H54 (cell line): ENCODE measurements at regions not wholly inside any gene's neighbourhood (a gene's known extent, or its start where the extent isn't known, plus 50 kb on each side); places are given as distances from the start of the nearest gene placed in this dataset.
"Not testable (repeated sequence)": the region's sequence is repeated elsewhere in the genome, so short reads cannot be mapped to it uniquely, and the experiment has no call there.

ENCODE experiments used
- DNase-seq: peaks from one replicate; pipeline ENCODE4 v3.0.0; 2011; ENCODE audit warnings: low spot score, mixed read lengths; ENCODE audit not compliant: insufficient read length
- FAIRE-seq: peaks from 3 replicates; lab custom pipeline; 2011; peaks lifted over from hg19 to GRCh38; lab: Jason Lieb, UNC
- POLR2A ChIP-seq: IDR thresholded peaks from 2 replicates; pipeline ENCODE4 v1.6.1; 2011; ENCODE audit warnings: low read depth, mild to moderate bottlenecking, low read length

DNA sequence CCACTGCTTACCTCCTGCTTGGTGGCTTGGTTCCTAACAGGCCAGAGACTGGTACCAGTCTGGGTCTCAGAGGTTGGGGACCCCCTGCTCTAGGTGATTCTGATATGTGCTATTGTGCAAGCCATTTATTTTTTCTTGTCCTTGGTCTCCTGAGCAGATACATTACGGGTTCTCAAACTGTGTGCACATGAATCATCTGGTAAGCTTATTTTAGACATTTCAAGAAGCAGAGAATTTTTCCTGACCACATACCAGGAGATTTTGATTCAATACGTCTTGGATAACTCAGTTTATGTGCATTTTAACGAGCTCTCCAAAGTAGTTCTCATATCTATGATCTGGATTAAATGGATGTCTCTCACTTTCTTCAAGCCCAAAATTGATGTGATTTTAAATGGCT is 77.2 kb downstream of the FHIP1A start:
- DNase-seq, result no peak
- no peak for TF ChIP-seq POLR2A
- FAIRE-seq, result peak; percentile 53

DNA sequence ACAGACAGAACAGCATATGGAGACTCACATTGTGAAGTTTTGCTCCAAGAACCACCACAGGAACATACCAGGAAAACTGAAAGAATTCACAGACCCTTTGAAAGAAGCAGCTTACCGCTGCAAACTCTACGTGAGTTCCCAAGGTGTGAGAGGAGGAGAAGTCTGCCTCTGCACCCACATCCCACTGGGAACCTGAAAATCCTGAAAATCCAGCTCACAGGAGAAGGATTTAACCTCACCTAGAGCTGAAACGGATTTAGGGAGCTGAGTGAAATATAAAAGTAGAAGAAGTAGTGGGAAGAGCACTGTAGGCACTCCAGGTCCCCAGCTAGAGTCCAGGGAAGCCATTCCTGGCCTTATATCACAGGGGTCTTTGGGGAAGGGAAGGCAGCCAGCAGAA is 80.0 kb downstream of the FHIP1A start:
- FAIRE-seq (no peak), DNase-seq (no peak)
- no peak for TF ChIP-seq POLR2A

DNA sequence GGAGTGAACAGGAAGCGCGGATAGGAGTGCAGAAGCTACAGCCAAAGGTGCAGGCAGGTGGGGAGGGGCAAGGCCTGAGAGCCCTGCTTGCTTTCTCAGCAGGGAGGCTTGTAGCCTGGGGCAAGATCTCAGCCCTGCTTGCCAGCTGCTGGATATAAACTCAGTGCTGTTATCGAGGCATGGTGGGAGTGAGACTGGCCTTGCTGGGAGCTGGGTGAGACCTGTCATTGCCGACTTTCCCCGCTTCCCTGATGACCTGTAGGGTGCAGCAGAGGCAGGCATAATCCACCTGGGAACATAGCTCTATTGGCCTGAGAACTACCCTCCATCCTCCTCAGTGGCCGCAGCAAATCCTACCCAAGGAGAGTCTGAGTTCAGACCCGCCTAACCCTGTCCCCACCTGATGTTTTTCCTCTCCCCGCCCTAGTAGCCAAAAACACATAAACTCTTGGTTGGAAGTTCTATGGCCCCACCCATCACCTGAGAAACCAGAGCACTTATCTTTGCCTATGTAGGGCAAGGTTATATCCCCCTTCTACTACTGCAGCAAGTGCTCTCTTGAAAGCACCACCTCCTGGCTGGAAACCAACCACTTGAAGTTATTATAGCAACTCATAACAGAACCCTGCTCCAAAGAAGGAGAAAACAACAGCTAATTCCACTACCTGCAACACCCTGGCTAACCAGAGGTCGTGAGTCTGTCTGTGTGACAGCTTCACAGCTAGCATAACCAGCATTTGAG is 80.7 kb downstream of the FHIP1A start:
- DNase-seq (no peak), FAIRE-seq (no peak)
- no peak for TF ChIP-seq POLR2A

DNA sequence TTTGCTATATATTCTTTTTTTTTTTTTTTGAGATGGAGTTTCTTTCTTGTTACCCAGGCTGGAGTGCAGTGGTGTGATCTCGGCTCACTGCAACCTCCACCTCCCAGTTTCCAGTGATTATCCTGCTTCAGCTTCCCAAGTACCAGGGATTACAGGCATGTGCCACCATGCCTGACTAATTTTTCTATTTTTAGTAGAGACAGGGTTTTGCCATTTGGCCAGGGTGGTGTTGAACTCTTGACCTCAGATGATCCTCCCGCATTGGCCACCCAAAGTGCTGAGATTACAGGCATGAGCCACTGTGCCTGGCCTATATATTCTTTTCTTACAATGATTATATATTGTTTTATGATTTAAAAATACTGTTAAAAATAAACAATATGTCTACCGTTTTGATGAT is 86.6 kb downstream of the FHIP1A start:
- FAIRE-seq, DNase-seq: not testable (repeated sequence)

DNA sequence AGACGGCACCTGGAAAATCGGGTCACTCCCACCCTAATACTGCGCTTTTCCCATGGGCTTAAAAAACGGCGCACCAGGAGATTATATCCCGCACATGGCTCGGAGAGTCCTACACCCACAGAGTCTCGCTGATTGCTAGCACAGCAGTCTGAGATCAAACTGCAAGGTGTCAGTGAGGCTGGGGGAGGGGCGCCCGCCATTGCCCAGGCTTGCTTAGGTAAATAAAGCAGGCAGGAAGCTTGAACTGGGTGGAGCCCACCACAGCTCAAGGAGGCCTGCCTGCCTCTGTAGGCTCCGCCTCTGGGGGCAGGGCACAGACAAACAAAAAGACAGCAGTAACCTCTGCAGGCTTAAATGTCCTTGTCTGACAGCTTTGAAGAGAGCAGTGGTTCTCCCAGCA is 102.6 kb downstream of the FHIP1A start:
- DNase-seq, FAIRE-seq: not testable (repeated sequence)

DNA sequence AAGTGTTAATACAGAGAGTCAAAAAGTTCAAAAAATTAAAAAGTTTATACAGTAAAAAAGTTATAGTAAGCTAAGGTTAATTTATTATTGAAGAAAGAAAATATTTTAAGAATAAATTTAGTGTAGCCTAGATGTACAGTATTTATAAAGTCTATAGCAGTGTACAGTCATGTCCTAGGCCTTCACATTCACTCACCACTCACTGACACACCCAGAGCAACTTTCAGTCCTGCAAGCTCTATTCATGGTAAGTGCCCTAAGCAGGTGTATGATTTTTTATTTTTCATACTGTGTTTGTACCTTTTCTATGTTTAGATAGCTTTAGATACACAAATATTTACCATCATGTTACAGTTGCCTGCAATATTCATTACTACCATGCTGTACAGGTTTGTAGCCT is 108.9 kb downstream of the FHIP1A start:
- DNase-seq, result no peak
- no peak for FAIRE-seq
- TF ChIP-seq POLR2A, result no peak

DNA sequence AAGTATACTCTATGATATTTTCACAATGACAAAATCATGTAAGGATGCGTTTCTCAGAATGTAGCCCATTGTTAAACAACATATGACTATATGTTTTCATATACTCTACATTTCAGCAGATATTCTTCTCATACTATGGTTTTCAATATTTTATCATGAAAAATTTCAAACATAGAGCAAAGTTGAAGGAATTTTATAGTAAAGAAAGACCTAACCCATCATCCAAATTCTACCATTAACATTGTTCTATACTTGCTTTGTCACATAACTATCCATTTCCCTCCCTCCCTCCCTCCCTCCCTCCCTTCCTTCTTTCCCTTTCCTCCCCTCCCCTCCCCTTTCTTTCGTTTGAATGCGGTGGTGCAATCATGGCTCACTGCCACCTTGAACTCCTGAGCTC is 109.4 kb downstream of the FHIP1A start:
- no peak for DNase-seq
- no peak for FAIRE-seq
- no peak for TF ChIP-seq POLR2A

DNA sequence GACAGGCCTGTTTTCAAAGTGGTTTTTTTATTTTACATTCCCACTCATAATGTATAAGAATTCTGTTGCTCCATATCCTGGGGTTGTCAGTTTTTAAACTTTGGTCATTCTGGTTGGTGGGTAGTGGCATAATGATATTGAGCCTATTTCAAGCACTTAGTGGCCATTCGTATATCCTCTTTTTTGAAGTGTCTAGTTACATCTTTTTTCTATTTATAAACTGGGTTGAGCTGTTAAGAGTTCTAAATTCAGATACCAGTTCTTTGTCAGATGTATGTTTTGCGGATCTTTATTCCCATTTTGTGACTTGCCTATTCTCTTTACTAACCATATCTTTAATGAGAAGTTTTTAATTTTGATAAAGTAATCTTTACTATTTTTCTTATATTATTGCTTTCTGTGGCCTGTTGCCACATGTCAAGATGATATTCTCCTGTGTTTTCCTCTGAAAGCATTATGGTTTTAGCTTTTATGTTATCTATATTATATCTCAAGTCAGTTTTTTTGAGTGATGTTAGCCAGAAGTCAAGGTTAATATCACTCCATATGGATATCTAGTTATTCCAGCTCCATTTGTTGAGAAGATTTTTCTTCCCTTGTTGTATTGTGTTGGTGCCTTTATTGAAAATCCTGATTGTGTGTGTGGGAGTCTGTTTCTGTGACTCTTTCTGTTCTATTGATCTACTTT is 110.9 kb downstream of the FHIP1A start:
- TF ChIP-seq POLR2A, result no peak
- DNase-seq, result no peak
- FAIRE-seq, result no peak

DNA sequence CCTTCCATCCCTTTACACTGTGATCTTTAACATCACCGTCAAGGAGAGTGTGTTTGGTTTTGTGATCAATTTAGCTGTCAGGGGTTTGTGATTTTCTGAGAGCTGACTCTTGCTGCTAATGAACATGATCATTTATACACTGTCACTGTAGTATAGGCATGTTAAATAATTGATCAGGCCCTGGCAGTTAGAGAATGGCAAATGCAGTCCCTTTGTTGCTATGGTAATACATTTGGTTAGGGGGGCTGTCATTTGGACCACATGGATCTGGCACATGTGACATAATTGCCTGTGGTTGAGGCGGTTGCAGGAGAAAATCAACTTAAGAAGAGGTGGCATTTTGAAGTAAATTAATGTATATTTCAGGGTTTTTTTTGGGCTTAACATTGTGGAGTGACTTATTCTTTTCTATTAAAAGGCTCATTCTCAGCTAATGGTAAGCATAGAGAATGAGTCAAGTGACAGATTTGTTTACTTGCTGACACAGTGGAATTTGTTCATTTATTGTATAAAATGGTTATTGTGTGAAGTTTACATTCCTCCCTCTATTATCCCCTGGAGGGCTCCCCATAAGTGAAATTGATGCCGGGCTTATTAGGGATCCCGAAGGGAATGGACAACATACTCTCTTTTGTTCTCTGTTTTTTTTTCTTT is 114.0 kb downstream of the FHIP1A start:
- DNase-seq (no peak), FAIRE-seq (no peak)
- TF ChIP-seq POLR2A, result no peak

DNA sequence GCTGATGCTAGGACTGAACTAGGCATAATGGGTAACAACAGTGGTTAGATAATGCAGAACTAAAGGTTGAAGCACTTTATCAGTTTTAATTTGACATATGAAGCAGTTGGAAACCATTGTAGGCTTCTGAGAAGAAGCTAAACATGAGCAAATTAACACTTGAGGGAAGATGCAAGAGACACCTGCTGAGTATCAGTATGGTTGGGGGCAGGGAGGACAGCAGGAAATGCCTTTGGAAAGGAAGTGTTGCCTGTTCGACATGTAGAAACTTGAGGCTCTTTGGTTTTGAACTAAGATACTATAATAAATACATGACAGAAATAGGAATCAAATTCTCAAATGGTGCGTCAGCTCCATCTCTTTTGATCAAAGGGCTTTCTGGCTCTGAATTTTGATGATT is 115.6 kb downstream of the FHIP1A start:
- no peak for TF ChIP-seq POLR2A
- FAIRE-seq, result no peak
- DNase-seq, result no peak

DNA sequence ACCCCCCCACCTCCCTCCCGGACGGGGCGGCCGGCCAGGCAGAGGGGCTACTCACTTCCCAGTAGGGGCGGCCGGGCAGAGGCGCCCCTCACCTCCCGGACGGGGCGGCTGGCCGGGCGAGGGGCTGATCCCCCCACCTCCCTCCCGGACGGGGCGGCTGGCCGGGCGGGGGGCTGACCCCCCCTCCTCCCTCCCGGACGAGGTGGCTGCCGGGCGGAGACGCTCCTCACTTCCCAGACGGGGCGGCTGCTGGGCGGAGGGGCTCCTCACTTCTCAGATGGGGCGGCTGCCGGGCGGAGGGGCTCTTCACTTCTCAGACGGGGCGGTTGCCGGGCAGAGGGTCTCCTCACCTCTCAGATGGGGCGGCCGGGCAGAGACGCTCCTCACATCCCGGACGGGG is 117.5 kb downstream of the FHIP1A start:
- FAIRE-seq, result not testable (repeated sequence)

DNA sequence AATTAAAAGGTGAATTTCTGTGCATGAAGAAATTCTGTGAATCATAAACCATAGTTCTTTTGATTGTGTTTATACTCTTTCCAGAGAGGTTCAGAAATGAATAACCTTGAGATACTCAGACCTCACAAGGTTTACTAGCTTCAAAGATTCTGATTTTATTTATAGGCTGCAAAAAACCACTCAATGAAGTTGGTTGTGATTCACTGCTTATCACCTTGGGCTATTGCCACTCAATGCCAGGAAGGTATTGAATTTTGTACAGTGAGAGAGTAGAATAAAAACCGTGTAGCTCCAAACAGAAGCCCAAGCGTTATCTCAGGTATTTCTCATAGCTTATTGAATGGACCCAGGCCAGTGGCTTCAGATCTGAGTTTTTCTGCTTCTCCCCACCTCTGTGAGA is 118.7 kb downstream of the FHIP1A start:
- FAIRE-seq, result no peak

More for the DNA sequence above, 117.5 kb downstream of the FHIP1A start:
- DNase-seq, result not testable (repeated sequence)

DNA sequence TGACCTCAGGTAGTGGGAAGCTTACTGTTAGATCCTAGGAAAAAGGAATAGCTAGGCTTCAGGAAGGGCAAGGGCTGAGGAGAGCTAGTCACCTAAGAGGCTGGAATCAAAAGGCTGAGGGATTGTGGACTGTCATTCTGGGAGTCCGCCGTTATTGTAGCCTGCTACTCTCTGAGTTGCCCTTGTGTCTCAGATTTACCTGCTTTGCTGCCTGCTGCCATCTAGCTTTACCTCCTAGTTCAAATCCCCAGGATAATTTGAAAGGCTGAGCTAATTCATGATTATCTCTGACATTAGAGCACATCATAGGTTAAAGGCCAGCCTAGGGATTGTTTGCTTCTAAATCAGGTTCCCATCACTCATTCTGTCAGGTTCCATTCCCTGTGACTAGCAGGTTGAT is 120.2 kb downstream of the FHIP1A start:
- DNase-seq, result no peak
- no peak for TF ChIP-seq POLR2A
- no peak for FAIRE-seq

More for the DNA sequence above, 118.7 kb downstream of the FHIP1A start:
- no peak for TF ChIP-seq POLR2A
- no peak for DNase-seq

DNA sequence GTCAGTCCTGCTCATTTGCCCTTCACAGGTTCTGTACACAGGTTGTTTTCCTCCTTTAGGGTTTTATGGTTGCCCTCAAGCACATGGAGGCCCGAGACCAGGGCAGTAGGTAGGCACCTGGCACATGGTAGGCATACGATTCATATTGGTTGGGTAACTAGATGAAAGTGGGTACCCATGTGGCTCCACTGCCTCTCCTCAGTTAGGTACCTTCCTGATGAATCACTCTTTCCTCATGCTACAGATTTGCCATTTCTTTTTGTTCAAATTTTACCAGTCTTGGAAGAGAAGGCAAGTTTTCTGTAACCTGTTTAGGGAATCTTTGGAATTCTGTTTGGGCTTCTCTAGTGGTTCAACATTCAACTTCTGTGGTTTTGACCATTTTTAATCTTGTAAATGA is 121.3 kb downstream of the FHIP1A start:
- no peak for TF ChIP-seq POLR2A
- FAIRE-seq, result no peak

More for the DNA sequence above, 121.3 kb downstream of the FHIP1A start:
- DNase-seq, result no peak
